IMR-90 (cell line): ENCODE measurements at regions not wholly inside any gene's neighbourhood (a gene's known extent, or its start where the extent isn't known, plus 50 kb on each side); places are given as distances from the start of the nearest gene placed in this dataset.
A peak's percentile ranks its signal among the peaks of the same experiment; 100 is the strongest.
"Not testable (repeated sequence)": the region's sequence is repeated elsewhere in the genome, so short reads cannot be mapped to it uniquely, and the experiment has no call there.

Experiments
- ATAC-seq: fragments of 200-7000 bp; cut with Tn5 transposase; 2 replicates; pipeline ENCODE4 v1.9.1; 2020; ENCODE audit warnings: low read depth, mild to moderate bottlenecking, moderate library complexity
- BruUV-seq: library from RNA; stranded (reverse); fragments of 400-500 nt; replicated peaks from 2 replicates; lab custom pipeline; 2021; lab: Mats Ljungman, UMichigan
- CTCF ChIA-PET: fragments of 300-600 bp; formaldehyde crosslinking; extraction: SDS; loops from one replicate; lab custom pipeline; 2021; ENCODE audit warnings: antibody characterized with exemption; lab: Yijun Ruan, JAX
- POLR2A ChIA-PET: fragments of 300-600 bp; sonication (Branson Sonifier 250); formaldehyde crosslinking; loops from one replicate; lab custom pipeline; 2022; ENCODE audit warnings: antibody characterized with exemption; ENCODE audit not compliant: unreplicated experiment; lab: Charles Lee
- DNase-seq: peaks from one replicate; pipeline ENCODE4 v3.0.0; 2013
- H2AFZ ChIP-seq: replicated peaks from 2 replicates; pipeline ENCODE3; 2013; ENCODE audit warnings: low read length, mild to moderate bottlenecking; ENCODE audit not compliant: poor library complexity
- H2AK5ac ChIP-seq: 2 replicates; pipeline ENCODE4 v1.6.1; 2013; ENCODE audit warnings: low read depth, low read length, inconsistent platforms
- H2AK9ac ChIP-seq: replicated peaks from 2 replicates; pipeline ENCODE3; 2013; ENCODE audit warnings: mild to moderate bottlenecking, low read depth, low read length, moderate library complexity; ENCODE audit not compliant: poor library complexity
- H2BK120ac ChIP-seq: 2 replicates; pipeline ENCODE4 v1.6.1; 2013; ENCODE audit warnings: low read depth, low read length, inconsistent platforms
- H2BK15ac ChIP-seq: 3 replicates; pipeline ENCODE4 v1.6.1; 2013; ENCODE audit warnings: low read depth, low read length, inconsistent platforms
- H2BK20ac ChIP-seq: 2 replicates; pipeline ENCODE4 v1.6.1; 2013; ENCODE audit warnings: low read depth, mild to moderate bottlenecking, inconsistent platforms, low read length, moderate library complexity
- H2BK5ac ChIP-seq: 2 replicates; pipeline ENCODE4 v1.6.1; 2013; ENCODE audit warnings: mild to moderate bottlenecking, low read depth, low read length, inconsistent platforms; ENCODE audit not compliant: poor library complexity, severe bottlenecking
- H3K14ac ChIP-seq: replicated peaks from 2 replicates; pipeline ENCODE4 v1.6.1; 2013; ENCODE audit warnings: low read depth, low read length, inconsistent platforms
- H3K18ac ChIP-seq: 2 replicates; pipeline ENCODE4 v1.6.1; 2013; ENCODE audit warnings: low read depth, low read length, control low read depth
- H3K23ac ChIP-seq: 2 replicates; pipeline ENCODE4 v1.6.1; 2013; ENCODE audit warnings: low read depth, low read length, inconsistent platforms
- H3K27ac ChIP-seq: 2 replicates; pipeline ENCODE4 v1.5.1; 2013; ENCODE audit warnings: mild to moderate bottlenecking, control low read depth, low read length; ENCODE audit not compliant: insufficient read depth
- H3K27me3 ChIP-seq: 2 replicates; pipeline ENCODE4 v1.6.1; 2013; ENCODE audit warnings: low read length; ENCODE audit not compliant: control insufficient read depth, insufficient read depth
- H3K36me3 ChIP-seq: 2 replicates; pipeline ENCODE4 v1.6.1; 2013; ENCODE audit warnings: low read length, mixed read lengths; ENCODE audit not compliant: control insufficient read depth, insufficient read depth
- H3K4ac ChIP-seq: 2 replicates; pipeline ENCODE4 v1.6.1; 2013; ENCODE audit warnings: low read depth, low read length, inconsistent platforms
- H3K4me1 ChIP-seq: 2 replicates; pipeline ENCODE4 v1.6.1; 2013; ENCODE audit warnings: low read length, mixed read lengths; ENCODE audit not compliant: control insufficient read depth, insufficient read depth
- H3K4me2 ChIP-seq: 2 replicates; pipeline ENCODE4 v1.6.1; 2013; ENCODE audit warnings: low read depth, mild to moderate bottlenecking, control low read depth, low read length, moderate library complexity
- H3K4me3 ChIP-seq: 2 replicates; pipeline ENCODE4 v1.5.1; 2013; ENCODE audit warnings: low read depth, mild to moderate bottlenecking, control low read depth, low read length, moderate library complexity; ENCODE audit not compliant: insufficient read depth
- H3K56ac ChIP-seq: 2 replicates; pipeline ENCODE4 v1.6.1; 2013; ENCODE audit warnings: low read length, inconsistent platforms; ENCODE audit not compliant: insufficient read depth; ENCODE audit errors: extremely low read depth
- H3K79me1 ChIP-seq, 2 experiments: 2 replicates each; pipeline ENCODE4 v1.6.1; 2013; ENCODE audit warnings: low read length in 2 of 2, inconsistent platforms in 1 of 2, low read depth in 1 of 2
- H3K9ac ChIP-seq: 2 replicates; pipeline ENCODE4 v1.6.1; 2013; ENCODE audit warnings: low read depth, low read length, control low read depth
- H3K9me1 ChIP-seq: 2 replicates; pipeline ENCODE4 v1.6.1; 2013; ENCODE audit warnings: low read length, inconsistent platforms; ENCODE audit not compliant: insufficient read depth
- H3K9me3 ChIP-seq: 2 replicates; pipeline ENCODE4 v1.6.1; 2013; ENCODE audit warnings: low read length; ENCODE audit not compliant: control insufficient read depth, insufficient read depth
- H4K20me1 ChIP-seq: 2 replicates; pipeline ENCODE4 v1.6.1; 2013; ENCODE audit warnings: low read length, inconsistent platforms; ENCODE audit not compliant: insufficient read depth
- H4K5ac ChIP-seq: 2 replicates; pipeline ENCODE4 v1.6.1; 2013; ENCODE audit warnings: mild to moderate bottlenecking, low read depth, low read length, control low read depth
- H4K8ac ChIP-seq, 2 experiments: 2 replicates each; pipeline ENCODE4 v1.6.1; 2013; ENCODE audit warnings: low read depth in 2 of 2, low read length in 2 of 2, control low read depth in 1 of 2, inconsistent platforms in 1 of 2
- H4K91ac ChIP-seq: 2 replicates; pipeline ENCODE4 v1.6.1; 2013; ENCODE audit warnings: low read depth, low read length, inconsistent platforms; ENCODE audit not compliant: insufficient read depth
- RAD21 ChIP-seq: IDR thresholded peaks from 2 replicates; pipeline ENCODE4 v1.6.1; 2012; ENCODE audit warnings: low read length, improper control_type of control experiment
- RCOR1 ChIP-seq: IDR thresholded peaks from 2 replicates; pipeline ENCODE4 v1.6.1; 2012; ENCODE audit warnings: mild to moderate bottlenecking, low read length, improper control_type of control experiment; ENCODE audit not compliant: insufficient replicate concordance
- SMC3 ChIP-seq: fragments of 150-350 bp; IDR thresholded peaks from 2 replicates; pipeline ENCODE4 v1.6.1; 2016; ENCODE audit warnings: low read depth, mild to moderate bottlenecking, antibody characterized with exemption, low read length, moderate library complexity
- WGBS, 2 experiments: methylation state at CpG; one replicate each; pipeline versions ENCODE4 v1.1.5 to v1.1.7; 2013; ENCODE audit warnings: missing lambda C conversion rate in 2 of 2; ENCODE audit not compliant: insufficient read length in 1 of 2; ENCODE audit errors: extremely low coverage in 2 of 2; 5-methylcytosine and 5-hydroxymethylcytosine counted together
- dilution Hi-C: fragments of 300-500 bp; cut with HindIII; formaldehyde crosslinking; loops from one replicate; pipeline ENCODE4 v1.14.3; 2018; ENCODE audit warnings: low sequenced_read_pairs; ENCODE audit not compliant: unreplicated experiment
- in situ Hi-C: fragments of 300-500 bp; cut with MboI; formaldehyde crosslinking; loops from 3 replicates; pipeline ENCODE4 v1.14.3; 2019; ENCODE audit warnings: low sequenced_read_pairs, inconsistent platforms, mixed read lengths
- intact Hi-C: fragments of 100-400 bp; cut with micrococcal nuclease; formaldehyde crosslinking; loops from 2 replicates; pipeline ENCODE4 v1.10.0; 2022
- TF ChIP-seq, protein P1 (sequence below): conservative IDR thresholded peaks from 2 replicates; pipeline ENCODE4 v1.5.1; 2012; ENCODE audit warnings: mild to moderate bottlenecking, low read depth, low read length, improper control_type of control experiment

- no peak overlapping the region for H3K23ac ChIP-seq
- H3K9ac ChIP-seq: no peak overlapping the region
- H2AFZ ChIP-seq: no peak overlapping the region
- no peak for ATAC-seq
- H2AK5ac ChIP-seq: no peak overlapping the region
- TF ChIP-seq SMC3 (peak; percentile 39), RCOR1 (no peak), RAD21 (peak; percentile 70)
- TF ChIP-seq, protein P1, sequence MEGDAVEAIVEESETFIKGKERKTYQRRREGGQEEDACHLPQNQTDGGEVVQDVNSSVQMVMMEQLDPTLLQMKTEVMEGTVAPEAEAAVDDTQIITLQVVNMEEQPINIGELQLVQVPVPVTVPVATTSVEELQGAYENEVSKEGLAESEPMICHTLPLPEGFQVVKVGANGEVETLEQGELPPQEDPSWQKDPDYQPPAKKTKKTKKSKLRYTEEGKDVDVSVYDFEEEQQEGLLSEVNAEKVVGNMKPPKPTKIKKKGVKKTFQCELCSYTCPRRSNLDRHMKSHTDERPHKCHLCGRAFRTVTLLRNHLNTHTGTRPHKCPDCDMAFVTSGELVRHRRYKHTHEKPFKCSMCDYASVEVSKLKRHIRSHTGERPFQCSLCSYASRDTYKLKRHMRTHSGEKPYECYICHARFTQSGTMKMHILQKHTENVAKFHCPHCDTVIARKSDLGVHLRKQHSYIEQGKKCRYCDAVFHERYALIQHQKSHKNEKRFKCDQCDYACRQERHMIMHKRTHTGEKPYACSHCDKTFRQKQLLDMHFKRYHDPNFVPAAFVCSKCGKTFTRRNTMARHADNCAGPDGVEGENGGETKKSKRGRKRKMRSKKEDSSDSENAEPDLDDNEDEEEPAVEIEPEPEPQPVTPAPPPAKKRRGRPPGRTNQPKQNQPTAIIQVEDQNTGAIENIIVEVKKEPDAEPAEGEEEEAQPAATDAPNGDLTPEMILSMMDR: peak; percentile 58
- no peaks in the 10 kb centered on the region for H3K27me3 ChIP-seq
- H3K4me3 ChIP-seq: no peak overlapping the region
- no peak overlapping the region for H2AK9ac ChIP-seq
- dilution Hi-C loops: no loop called here
- H3K18ac ChIP-seq: no peak overlapping the region
- H2BK15ac ChIP-seq: no peak overlapping the region
- intact Hi-C loops: loop anchor here (1.0 to 10.0 kb wide), 6 partner anchors 59 to 897 kb away; no protein-coding TSS in a partner anchor
- in situ Hi-C loops: loop anchor here (25.0 kb wide), 1 partner anchor 532 kb away; no protein-coding TSS in a partner anchor
- no TSS peak for BruUV-seq
- H4K20me1 ChIP-seq: no peaks in the 10 kb centered on the region
- H4K91ac ChIP-seq: no peak overlapping the region
- no peak overlapping the region for H2BK5ac ChIP-seq
- H3K4me2 ChIP-seq: no peak overlapping the region
- no peaks in the 10 kb centered on the region for H3K9me1 ChIP-seq
- H3K79me1 ChIP-seq: no peaks in the 10 kb centered on the region
- CTCF ChIA-PET: interaction anchor here (0.6 to 0.7 kb wide), 3 partner anchors 17 to 1429 kb away, joined by 3 read pairs; no protein-coding TSS in a partner anchor
- H4K8ac ChIP-seq: no peak overlapping the region
- H4K5ac ChIP-seq: no peak overlapping the region
- no peak overlapping the region for H3K56ac ChIP-seq
- POLR2A ChIA-PET: no interaction called here
- H3K9me3 ChIP-seq: no peaks in the 10 kb centered on the region
- no peaks in the 10 kb centered on the region for H3K36me3 ChIP-seq
- no peak overlapping the region for H3K27ac ChIP-seq
- no peaks in the 10 kb centered on the region for H3K4me1 ChIP-seq
- no peak for DNase-seq
- whole genome bisulfite sequencing, 2 experiments: no CpG with 5 or more reads among the region's 3 CpGs
- H2BK120ac ChIP-seq: no peak overlapping the region
- no peak overlapping the region for H3K14ac ChIP-seq
- no peak overlapping the region for H3K4ac ChIP-seq
- no peak overlapping the region for H2BK20ac ChIP-seq
Observed at GRCh38 chrX:78555401-78555980, 103.6 kb downstream of the RTL3 start.

GRCh38 chrX:78552628-78553027 lies 106.5 kb downstream of the RTL3 start:
- H4K8ac ChIP-seq, H3K27me3 ChIP-seq, H2AK9ac ChIP-seq, ATAC-seq, DNase-seq, H3K23ac ChIP-seq, H3K4ac ChIP-seq, H3K18ac ChIP-seq, H3K4me3 ChIP-seq, H2AFZ ChIP-seq, H3K79me1 ChIP-seq, H2AK5ac ChIP-seq, H2BK5ac ChIP-seq, H3K14ac ChIP-seq, CTCF ChIA-PET, H3K9me3 ChIP-seq, H4K91ac ChIP-seq, H3K9me1 ChIP-seq, H3K56ac ChIP-seq, H3K27ac ChIP-seq, H2BK120ac ChIP-seq, H2BK20ac ChIP-seq, H3K4me1 ChIP-seq, H4K20me1 ChIP-seq, H2BK15ac ChIP-seq, BruUV-seq, H3K9ac ChIP-seq, H3K36me3 ChIP-seq, H3K4me2 ChIP-seq, dilution Hi-C loops, H4K5ac ChIP-seq, POLR2A ChIA-PET: not testable (repeated sequence)
- WGBS, 2 experiments: no CpG with 5 or more reads among the region's 1 CpG
- intact Hi-C loops (loop anchor here (10.0 kb wide), 1 partner anchor 62 kb away; no protein-coding TSS in a partner anchor), in situ Hi-C loops (loop anchor here (25.0 kb wide), 1 partner anchor 535 kb away; no protein-coding TSS in a partner anchor)
